Spleen (tissue), 7 donors: ENCODE measurements at regions not wholly inside any gene's neighbourhood (a gene's known extent, or its start where the extent isn't known, plus 50 kb on each side); places are given as distances from the start of the nearest gene placed in this dataset.

Experiments
- POLR2A ChIP-seq, 3 donors: fragments of 450-650 bp; IDR thresholded peaks; one replicate each; pipeline ENCODE4 v1.5.1; 2017; ENCODE audit warnings: antibody characterized with exemption in 3 of 3, mild to moderate bottlenecking in 1 of 3
- TF ChIP-seq, protein P1 (sequence below), 11 experiments: fragments of 200-600 bp in 7 of 11; fragments of 450-650 bp in 4 of 11; sonication (generic) in 4 of 11; IDR thresholded peaks in 8 of 11; conservative IDR thresholded peaks in 3 of 11; 1 replicate in 7 of 11; 2 replicates in 4 of 11; pipeline versions ENCODE4 v1.4.0 to v1.8.0; 2016 to 2021; ENCODE audit warnings: antibody characterized with exemption in 11 of 11, inconsistent platforms in 4 of 11, mild to moderate bottlenecking in 1 of 11
- donor health status: DM: no; HTN: no; CAD: no; lungs with moderate emphysema.
- donor health status: DM: no; HTN: no; CAD: no.
- donor health status: DM: no; HTN: no; CAD: no.

DNA sequence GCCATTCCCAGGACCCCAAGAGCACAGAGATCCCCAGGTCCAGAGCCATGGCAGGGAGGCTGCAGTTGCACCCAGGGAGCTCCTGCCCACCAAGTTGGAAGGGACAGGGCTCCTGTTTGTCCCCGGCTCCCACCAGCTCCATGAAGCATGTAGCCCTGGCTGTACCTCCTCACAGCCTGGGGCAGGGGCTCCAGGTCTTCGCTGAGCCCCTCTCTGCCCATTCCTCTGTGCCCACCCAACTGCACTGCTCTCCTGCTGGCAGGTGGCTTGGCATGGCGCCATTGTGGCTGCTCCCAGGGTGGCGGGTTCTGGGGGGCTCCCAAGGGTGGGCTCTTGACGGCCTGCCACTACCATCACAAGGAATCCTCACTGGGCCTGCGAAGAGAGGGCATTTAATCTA is 197.5 kb upstream of the DAB2 start:
- TF ChIP-seq, protein P1, sequence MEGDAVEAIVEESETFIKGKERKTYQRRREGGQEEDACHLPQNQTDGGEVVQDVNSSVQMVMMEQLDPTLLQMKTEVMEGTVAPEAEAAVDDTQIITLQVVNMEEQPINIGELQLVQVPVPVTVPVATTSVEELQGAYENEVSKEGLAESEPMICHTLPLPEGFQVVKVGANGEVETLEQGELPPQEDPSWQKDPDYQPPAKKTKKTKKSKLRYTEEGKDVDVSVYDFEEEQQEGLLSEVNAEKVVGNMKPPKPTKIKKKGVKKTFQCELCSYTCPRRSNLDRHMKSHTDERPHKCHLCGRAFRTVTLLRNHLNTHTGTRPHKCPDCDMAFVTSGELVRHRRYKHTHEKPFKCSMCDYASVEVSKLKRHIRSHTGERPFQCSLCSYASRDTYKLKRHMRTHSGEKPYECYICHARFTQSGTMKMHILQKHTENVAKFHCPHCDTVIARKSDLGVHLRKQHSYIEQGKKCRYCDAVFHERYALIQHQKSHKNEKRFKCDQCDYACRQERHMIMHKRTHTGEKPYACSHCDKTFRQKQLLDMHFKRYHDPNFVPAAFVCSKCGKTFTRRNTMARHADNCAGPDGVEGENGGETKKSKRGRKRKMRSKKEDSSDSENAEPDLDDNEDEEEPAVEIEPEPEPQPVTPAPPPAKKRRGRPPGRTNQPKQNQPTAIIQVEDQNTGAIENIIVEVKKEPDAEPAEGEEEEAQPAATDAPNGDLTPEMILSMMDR (IDR thresholded peaks at IDR 0.05 in 8 of 11, conservative IDR thresholded peaks at IDR 0.05 in 3 of 11) = no peak
- no peak for TF ChIP-seq POLR2A (IDR thresholded peaks at IDR 0.05)
